Lower lobe of right lung (tissue), 2 donors: ENCODE measurements at regions not wholly inside any gene's neighbourhood (a gene's known extent, or its start where the extent isn't known, plus 50 kb on each side); places are given as distances from the start of the nearest gene placed in this dataset.

Source experiments
- ATAC-seq, 2 donors: fragments of 200-7000 bp; cut with Tn5 transposase; one replicate each; pipeline ENCODE4 v1.9.1; 2020 to 2022; ENCODE audit warnings: mild to moderate bottlenecking in 2 of 2, moderate library complexity in 2 of 2
- DNase-seq: peaks from one replicate; pipeline ENCODE4 v3.0.0-alpha.2; 2020
- H3K27ac ChIP-seq: fragments of 200-600 bp; one replicate; pipeline ENCODE4 v1.8.0; 2022
- H3K27me3 ChIP-seq: fragments of 200-600 bp; one replicate; pipeline ENCODE4 v1.8.0; 2022; ENCODE audit warnings: low read depth
- H3K36me3 ChIP-seq: fragments of 200-600 bp; one replicate; pipeline ENCODE4 v1.8.0; 2022; ENCODE audit warnings: mild to moderate bottlenecking
- H3K4me1 ChIP-seq: fragments of 200-600 bp; one replicate; pipeline ENCODE4 v1.8.0; 2022
- H3K4me3 ChIP-seq: fragments of 200-600 bp; one replicate; pipeline ENCODE4 v1.8.0; 2022; ENCODE audit warnings: mild to moderate bottlenecking
- H3K9me3 ChIP-seq: fragments of 200-600 bp; one replicate; pipeline ENCODE4 v1.8.0; 2022
- intact Hi-C: fragments of 100-400 bp; cut with DNase I; formaldehyde crosslinking; loops from one replicate; pipeline ENCODE4 v1.11.0; 2022
- TF ChIP-seq, protein P1 (sequence below): fragments of 200-600 bp; IDR thresholded peaks from one replicate; pipeline ENCODE4 v1.8.0; 2022; ENCODE audit warnings: antibody characterized with exemption, mild to moderate bottlenecking
- donor health status: DM: no; HTN: yes; CAD: no; lungs with severe emphysema.

DNA sequence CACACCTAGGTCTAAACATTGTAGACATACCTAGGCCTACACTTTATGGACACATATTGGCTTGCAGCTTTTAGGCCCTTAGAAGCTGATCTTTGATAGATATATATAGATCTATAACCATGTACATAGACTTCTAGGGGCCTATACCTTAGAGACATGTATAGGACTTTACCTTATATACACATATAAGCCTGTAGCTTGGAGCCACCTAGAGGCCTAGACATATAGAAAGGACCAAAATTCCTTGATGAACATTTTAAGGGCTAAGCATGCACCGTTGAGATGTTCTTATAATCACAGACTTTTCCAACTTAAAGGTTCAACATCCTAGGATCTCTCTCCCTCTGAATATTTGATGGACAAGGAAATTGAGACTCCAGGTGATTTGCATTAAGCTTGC lies 371.7 kb upstream of the SASH1 start:
- TF ChIP-seq, protein P1, sequence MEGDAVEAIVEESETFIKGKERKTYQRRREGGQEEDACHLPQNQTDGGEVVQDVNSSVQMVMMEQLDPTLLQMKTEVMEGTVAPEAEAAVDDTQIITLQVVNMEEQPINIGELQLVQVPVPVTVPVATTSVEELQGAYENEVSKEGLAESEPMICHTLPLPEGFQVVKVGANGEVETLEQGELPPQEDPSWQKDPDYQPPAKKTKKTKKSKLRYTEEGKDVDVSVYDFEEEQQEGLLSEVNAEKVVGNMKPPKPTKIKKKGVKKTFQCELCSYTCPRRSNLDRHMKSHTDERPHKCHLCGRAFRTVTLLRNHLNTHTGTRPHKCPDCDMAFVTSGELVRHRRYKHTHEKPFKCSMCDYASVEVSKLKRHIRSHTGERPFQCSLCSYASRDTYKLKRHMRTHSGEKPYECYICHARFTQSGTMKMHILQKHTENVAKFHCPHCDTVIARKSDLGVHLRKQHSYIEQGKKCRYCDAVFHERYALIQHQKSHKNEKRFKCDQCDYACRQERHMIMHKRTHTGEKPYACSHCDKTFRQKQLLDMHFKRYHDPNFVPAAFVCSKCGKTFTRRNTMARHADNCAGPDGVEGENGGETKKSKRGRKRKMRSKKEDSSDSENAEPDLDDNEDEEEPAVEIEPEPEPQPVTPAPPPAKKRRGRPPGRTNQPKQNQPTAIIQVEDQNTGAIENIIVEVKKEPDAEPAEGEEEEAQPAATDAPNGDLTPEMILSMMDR: no peak
- Histone ChIP-seq H3K27me3 (no peaks in the 10 kb centered on the region), H3K4me3 (no peak overlapping the region), H3K4me1 (no peaks in the 10 kb centered on the region), H3K9me3 (no peaks in the 10 kb centered on the region), H3K36me3 (no peaks in the 10 kb centered on the region), H3K27ac (no peak overlapping the region)
- intact Hi-C loops: no loop called here
- ATAC-seq (no peak), DNase-seq (no peak)

DNA sequence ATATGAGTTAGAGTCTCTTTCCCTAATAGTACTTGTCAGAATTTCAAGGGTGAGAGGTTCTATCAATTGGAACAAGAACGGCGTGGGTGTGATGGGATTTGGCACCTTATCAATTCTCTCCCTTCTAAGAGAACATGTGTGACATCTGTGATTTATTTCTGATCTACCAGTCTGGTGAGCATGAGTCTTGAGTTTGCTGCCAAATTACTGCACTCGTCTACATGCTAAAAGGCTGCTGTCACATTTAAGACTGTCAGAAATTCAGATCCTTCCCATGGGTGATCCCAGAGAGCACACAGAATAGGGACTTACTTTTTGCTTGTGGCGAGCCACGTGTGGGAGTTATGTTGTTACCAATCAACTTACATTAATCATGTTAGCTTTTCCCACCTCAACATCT lies 370.2 kb upstream of the SASH1 start:
- intact Hi-C loops: no loop called here
- no peak for DNase-seq
- H3K4me1 ChIP-seq: no peaks in the 10 kb centered on the region
- H3K27me3 ChIP-seq: no peaks in the 10 kb centered on the region
- H3K4me3 ChIP-seq: no peak overlapping the region
- no peak for ATAC-seq
- H3K9me3 ChIP-seq: no peaks in the 10 kb centered on the region
- TF ChIP-seq, protein P1: no peak
- no peaks in the 10 kb centered on the region for H3K36me3 ChIP-seq
- no peak overlapping the region for H3K27ac ChIP-seq

DNA sequence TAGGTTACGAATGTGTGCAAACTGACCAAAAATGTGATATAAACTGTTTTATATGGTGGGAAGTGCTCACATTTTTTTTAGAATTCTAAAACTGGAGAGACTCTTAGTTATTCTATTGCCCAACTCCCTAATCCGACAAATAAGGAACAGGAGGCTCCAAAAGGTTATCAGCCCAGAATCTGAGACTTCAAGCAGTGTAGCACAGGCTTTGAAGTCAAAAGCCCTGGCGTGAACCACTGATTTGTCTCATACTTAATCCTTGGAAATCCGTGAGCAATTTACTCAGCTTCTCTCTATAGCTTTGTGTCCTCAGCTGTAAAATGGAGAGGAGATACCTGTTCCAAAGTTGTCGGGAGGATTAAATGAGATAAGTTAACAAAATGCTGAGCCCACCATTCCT lies 368.8 kb upstream of the SASH1 start:
- Histone ChIP-seq H3K4me3 (no peak overlapping the region), H3K27me3 (no peaks in the 10 kb centered on the region), H3K27ac (no peak overlapping the region), H3K9me3 (no peaks in the 10 kb centered on the region), H3K36me3 (no peaks in the 10 kb centered on the region), H3K4me1 (no peaks in the 10 kb centered on the region)
- intact Hi-C loops: no loop called here
- DNase-seq: no peak
- ATAC-seq: no peak
- TF ChIP-seq, protein P1: no peak

DNA sequence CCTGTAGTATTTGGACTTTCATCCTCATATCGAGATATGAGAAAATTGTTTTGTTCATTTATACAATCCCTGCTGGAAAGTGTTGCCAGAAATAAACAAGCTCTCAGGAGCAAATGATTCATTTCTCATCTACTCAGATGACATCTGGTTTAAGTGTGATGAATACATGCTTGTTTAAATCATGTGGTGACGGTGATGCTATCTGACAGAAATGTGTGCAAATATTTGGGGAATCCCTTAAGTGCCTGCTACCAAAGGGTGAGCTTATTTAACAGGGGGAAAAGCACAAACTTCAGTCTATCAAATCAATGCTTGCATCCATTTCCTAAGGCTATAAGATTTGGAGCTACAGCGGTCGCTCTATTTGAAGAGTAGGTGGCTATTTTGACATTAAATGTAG lies 368.3 kb upstream of the SASH1 start:
- Histone ChIP-seq H3K4me1 (no peaks in the 10 kb centered on the region), H3K4me3 (no peak overlapping the region), H3K27me3 (no peaks in the 10 kb centered on the region), H3K36me3 (no peaks in the 10 kb centered on the region), H3K9me3 (no peaks in the 10 kb centered on the region), H3K27ac (no peak overlapping the region)
- DNase-seq: no peak
- TF ChIP-seq, protein P1: no peak
- intact Hi-C loops: no loop called here
- ATAC-seq: no peak

DNA sequence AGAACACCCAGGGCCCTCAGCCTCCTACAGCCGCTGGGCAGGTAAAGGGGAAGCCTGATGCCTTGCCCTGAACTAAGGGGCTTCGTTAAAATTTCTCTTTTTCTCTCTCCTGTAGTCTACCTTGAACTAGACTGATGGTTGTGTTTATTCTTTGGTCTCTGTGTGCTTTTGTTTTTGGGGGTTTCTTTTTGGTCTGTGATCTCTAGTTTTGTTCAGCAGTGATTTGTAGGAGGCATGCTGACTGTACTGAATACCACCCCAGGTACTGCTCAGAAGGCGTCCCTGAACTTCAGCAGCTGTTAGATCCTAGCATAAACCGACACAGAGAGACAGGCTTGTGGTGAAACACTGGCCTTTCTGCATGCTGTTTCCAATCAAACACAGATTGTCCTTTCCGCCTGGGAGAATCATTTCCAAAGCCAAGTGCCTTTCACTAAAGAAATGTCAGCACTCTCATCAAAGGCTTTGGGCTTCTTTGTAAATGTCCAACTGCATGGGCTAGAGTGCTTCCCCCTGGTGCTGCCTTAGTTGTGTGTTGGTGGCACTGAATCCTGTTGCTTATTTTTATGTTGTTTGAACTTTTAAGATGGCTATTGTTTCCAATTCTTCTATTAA lies 364.7 kb upstream of the SASH1 start:
- Histone ChIP-seq H3K4me1 (no peaks in the 10 kb centered on the region), H3K4me3 (no peak overlapping the region), H3K27me3 (no peaks in the 10 kb centered on the region), H3K27ac (no peak overlapping the region), H3K36me3 (no peaks in the 10 kb centered on the region), H3K9me3 (no peaks in the 10 kb centered on the region)
- no peak for ATAC-seq
- intact Hi-C loops: no loop called here
- TF ChIP-seq, protein P1: no peak
- no peak for DNase-seq

DNA sequence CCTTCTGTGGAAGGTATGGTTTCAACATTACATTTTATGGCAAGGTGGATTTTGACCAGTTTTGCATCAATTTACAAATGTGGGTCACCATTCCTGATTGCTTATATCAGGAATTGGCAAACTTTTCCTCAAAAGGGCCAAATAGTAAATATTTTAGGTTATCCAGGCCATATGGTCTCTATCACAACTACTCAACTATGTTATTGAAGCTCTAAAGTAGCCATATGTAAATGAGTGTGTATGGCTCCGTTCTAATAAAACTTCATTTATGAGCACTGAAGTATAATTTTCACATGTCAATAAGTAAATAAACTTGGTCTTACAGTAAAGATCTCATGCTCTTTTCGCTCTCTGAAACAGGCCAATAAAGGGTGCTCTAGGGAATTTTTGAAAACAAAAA lies 362.7 kb upstream of the SASH1 start:
- Histone ChIP-seq H3K27ac (no peak overlapping the region), H3K4me1 (no peaks in the 10 kb centered on the region), H3K36me3 (no peaks in the 10 kb centered on the region), H3K4me3 (no peak overlapping the region), H3K9me3 (no peaks in the 10 kb centered on the region), H3K27me3 (no peaks in the 10 kb centered on the region)
- intact Hi-C loops: no loop called here
- DNase-seq (no peak), ATAC-seq (no peak)
- TF ChIP-seq, protein P1: no peak
